ENCODE measurements at regions not wholly inside any gene's neighbourhood (a gene's known extent, or its start where the extent isn't known, plus 50 kb on each side); places are given as distances from the start of the nearest gene placed in this dataset.

DNA sequence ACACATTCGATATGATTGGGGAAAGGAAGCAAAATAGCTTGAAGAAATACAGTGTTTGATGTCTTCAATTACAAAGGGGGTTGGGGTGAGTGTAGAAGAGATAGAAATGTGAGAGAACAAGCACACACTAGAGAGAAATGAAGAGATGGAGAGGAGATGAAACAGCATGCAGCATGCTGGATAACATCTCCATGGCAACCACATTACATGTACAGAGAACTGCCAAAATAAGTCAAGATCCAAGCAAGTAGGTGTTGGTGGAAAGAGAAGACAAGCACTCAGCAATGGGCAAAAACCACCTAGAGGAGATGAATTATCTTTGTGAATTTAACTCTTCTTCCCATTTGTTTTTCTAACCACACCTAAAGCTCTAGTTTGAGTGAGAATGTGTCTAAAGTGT lies 289.8 kb downstream of the GRIN2B start:
- no peak for DNase-seq (ENCODE audit: low read depth in 4 of 4, low spot score in 2 of 4)

DNA sequence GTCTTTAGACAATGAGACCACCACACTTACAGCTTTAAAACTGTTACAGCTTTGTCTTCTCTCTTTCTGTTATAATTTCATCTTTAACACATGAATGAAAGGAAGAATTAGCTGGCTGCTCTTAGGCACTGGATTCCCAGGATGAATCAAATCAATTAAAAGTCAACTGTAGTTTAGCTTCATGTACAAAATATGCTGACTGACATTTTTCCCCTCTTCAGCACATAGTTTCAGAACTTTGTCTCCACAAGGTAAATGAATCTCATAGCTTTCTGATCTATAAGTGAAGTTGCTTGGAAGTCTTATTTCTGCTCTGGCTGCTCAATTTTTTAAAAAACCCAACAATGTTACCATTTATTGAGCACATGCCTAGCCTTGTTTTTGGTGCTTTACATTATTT lies 293.8 kb downstream of the GRIN2B start:
- no peak for DNase-seq (ENCODE audit: low read depth in 4 of 4, low spot score in 2 of 4)

- DNase-seq (ENCODE audit: low read depth in 4 of 4, low spot score in 2 of 4) = no peak
Observed at GRCh38 chr12:13686260-13686659, 295.1 kb downstream of the GRIN2B start.

DNA sequence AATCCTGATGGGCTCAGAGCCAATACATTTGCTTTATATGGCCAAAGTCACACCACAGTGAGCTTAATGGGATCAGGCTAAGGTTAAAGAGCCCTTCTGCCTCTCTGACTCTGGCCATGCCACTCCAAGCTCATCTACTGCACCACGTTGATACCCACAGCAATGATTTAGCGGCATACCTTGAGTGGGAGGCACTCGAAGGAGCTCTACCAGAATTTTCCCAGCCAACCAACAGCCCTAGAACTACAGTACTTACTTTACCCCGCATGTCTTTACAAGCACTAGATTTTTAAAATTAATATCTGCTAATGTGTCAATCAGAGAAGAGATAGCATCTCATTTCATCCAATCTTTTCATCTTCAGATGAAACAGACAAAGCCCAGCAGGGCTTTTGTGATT lies 300.5 kb downstream of the GRIN2B start:
- no peak for DNase-seq (ENCODE audit: low read depth in 4 of 4, low spot score in 2 of 4)

DNA sequence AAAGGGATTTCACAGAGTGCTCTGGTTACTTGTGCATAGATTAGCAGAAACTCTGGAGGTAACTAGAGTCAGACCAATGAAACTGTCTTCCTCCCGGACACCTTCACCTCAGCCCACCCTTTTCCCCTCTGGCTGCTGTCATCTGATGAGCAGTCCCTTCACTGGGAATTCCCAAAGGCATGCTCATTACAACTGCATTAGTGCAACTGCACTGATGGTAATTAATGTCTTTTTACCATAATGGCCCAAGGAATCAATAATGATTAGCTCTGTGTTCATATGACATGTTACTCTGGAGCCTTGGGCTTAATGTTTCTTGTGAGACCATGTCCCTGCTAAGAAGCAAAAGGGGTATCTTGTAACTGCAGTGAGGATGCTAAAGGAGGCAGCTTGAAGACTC lies 304.5 kb downstream of the GRIN2B start:
- no peak for DNase-seq (ENCODE audit: low read depth in 4 of 4, low spot score in 2 of 4)

GRCh38 chr12:13670285-13670866 lies 311.0 kb downstream of the GRIN2B start:
- DNase-seq (ENCODE audit: low read depth in 4 of 4, low spot score in 2 of 4) = no peak

- no peak for DNase-seq (ENCODE audit: low read depth in 4 of 4, low spot score in 2 of 4)
Observed at GRCh38 chr12:13668880-13669279, 312.5 kb downstream of the GRIN2B start.

- DNase-seq (ENCODE audit: low read depth in 4 of 4, low spot score in 2 of 4) = no peak
Observed at GRCh38 chr12:13666806-13667205, 314.6 kb downstream of the GRIN2B start.

DNA sequence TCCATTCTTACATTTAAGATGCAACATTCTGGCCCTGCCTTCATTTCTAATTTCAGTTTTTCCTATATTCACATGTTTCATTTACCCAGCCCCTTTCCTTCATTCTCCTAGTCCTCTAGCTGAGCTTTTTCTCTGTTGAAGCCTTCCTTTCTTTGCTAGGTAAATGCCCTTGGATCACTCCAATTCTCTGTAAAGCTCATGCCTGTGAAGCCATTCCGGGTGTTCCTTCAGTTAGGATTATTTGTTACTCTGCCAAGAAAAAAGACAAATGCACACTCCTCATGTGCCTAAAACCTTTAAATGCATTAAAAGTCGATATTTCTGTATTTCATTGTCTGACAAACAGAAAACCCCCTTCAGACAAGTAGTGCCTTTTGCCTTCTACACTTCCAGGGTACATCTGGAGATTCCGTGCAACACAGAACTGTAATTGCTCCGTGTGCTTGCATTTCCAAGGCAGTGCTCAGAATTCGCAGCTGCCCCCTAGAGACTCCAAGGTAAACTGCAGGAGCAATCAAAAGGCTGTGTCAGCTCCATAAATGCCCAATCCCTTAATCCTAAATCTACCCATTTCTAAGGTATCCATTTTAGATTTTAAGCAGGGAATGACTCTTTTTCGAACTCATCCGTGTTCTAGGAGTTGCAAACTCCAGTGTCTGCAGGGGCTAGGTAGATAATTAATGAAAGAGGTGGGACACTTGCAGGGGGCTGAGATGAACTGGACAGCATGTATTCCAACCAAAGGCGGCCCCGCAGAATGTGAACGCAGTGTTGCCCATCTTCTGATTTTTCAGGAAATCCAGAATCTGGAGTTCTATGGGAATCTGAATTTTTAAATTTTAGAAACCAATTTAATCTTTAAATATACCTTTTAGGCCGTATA lies 320.2 kb downstream of the GRIN2B start:
- peak in 3 of 4 donors; percentile 13 to 47 (median 29) for DNase-seq (ENCODE audit: low read depth in 4 of 4, low spot score in 2 of 4)

- DNase-seq (ENCODE audit: low read depth in 4 of 4, low spot score in 2 of 4) = no peak
Observed at GRCh38 chr12:13654456-13654855, 326.9 kb downstream of the GRIN2B start.

DNA sequence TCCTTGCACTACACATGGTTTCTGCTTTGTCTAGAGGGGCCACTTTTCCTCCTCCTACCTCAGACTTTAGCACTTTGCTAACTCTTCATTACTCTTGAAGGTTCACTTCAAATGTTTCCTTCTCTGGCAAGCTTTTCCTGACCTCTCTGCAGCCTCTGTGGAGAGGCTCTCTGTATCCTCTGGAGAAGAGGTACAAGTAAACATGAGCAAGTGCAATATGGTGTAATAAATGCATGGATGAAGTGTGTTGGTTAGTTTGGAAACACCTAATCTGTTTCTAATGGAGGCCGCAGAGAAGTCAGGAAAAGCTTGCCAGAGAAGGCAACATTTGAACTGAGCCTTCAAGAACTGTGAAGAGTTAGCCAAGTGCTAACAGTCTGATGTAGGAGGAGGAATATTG lies 329.3 kb downstream of the GRIN2B start:
- no peak for DNase-seq (ENCODE audit: low read depth in 4 of 4, low spot score in 2 of 4)

- DNase-seq (ENCODE audit: low read depth in 4 of 4, low spot score in 2 of 4) = no peak
Observed at GRCh38 chr12:13635709-13636108, 345.7 kb downstream of the GRIN2B start.

DNA sequence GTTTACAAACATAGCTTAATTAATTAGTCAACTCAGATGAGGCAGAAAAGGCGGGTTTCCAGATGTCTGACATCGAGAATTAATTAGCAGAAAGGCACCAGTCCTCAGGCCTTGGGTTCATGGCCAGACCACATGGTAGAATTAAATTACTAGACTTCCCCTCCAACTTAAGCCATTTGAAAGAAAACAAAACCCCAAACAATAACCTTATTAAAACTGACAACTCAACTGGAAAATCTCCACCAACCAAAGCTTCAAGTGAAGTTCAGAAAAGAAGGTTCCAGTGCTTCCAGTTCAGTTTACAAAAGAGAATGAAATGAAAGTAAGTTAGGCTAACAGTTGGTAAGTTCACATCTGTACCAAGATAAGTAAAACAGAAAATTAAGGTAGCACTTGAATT lies 349.5 kb downstream of the GRIN2B start:
- no peak for DNase-seq (ENCODE audit: low read depth in 4 of 4, low spot score in 2 of 4)

GRCh38 chr12:13630354-13630753 lies 351.0 kb downstream of the GRIN2B start:
- no peak for DNase-seq (ENCODE audit: low read depth in 4 of 4, low spot score in 2 of 4)

DNA sequence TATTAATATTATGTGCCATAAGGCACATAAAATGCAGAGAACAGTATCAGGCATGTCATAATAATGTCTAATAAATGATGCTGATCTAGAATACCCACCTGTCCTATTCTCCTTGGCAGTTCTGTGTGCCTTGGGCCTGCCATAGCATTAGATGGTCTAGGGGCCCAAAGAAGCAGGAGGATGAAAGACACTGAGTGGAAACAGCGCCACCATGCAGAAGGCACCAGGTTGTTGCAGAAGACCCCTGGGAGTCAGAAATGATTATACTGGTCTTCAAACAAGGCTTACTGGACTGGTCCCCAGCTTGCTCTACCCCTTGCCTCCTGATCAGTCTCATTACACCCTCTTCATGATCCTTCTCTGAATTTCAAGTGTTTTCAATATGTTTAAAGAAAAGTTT lies 353.3 kb downstream of the GRIN2B start:
- no peak for DNase-seq (ENCODE audit: low read depth in 4 of 4, low spot score in 2 of 4)

DNA sequence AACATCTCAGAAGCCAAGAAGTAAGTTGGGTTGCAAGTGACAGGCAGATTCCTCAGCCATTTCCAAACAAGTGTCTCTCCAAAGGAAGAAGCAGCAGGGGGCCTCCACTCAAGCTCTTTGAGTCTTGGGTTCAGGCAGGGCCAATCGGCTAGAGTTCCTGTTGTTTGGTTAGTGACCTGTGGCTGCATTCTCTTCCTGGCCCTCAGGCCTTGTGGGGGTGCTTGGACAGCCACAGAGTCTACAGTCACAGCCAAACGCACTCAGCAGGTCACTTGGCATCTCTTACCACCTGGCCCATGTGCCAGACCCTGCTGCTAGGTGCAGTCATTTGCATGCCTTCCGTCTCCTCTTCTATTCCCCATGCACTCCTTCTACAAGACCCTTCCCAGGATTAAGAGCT lies 353.9 kb downstream of the GRIN2B start:
- DNase-seq (ENCODE audit: low read depth in 4 of 4, low spot score in 2 of 4) = no peak

- DNase-seq (ENCODE audit: low read depth in 4 of 4, low spot score in 2 of 4) = no peak
Observed at GRCh38 chr12:13613297-13613696, 368.1 kb downstream of the GRIN2B start.

DNA sequence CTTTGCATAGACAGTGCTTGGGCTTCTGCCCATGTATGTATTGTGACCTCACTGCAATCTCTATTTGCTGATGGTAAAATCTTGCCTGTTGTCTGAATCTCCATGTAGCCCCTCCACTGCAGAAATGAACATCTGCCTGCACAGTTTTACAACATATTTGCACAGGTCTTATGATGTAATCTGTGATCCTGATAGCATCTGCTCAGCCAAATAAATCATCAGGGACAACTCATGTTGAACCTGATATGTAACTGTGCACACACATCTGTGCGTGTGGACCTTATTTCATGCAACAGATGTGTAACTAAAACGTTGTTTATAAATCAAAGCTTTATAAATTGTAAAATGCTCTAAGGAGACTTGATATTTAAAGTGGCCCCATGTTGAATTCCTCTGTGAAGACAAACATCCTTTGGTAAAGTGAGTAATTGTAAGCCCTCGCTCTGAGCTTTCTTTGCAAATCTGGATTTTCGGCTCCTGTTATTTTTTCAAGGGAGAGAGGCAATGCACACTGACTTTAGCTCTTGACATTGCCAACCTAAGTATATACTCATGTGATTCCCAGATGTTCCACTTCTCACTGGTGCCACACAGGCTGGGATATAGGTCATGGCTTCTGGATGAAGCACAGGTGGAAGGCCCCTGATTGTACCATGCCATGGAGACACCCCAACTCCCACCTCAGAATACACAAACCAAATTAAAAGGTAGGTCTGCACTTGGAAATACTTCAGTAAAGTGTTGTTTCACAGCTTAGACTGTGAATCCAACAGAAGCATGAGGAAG lies 371.3 kb downstream of the GRIN2B start:
- DNase-seq (ENCODE audit: low read depth in 4 of 4, low spot score in 2 of 4) = no peak

GRCh38 chr12:13606290-13606689 lies 375.1 kb downstream of the GRIN2B start:
- no peak for DNase-seq (ENCODE audit: low read depth in 4 of 4, low spot score in 2 of 4)

DNA sequence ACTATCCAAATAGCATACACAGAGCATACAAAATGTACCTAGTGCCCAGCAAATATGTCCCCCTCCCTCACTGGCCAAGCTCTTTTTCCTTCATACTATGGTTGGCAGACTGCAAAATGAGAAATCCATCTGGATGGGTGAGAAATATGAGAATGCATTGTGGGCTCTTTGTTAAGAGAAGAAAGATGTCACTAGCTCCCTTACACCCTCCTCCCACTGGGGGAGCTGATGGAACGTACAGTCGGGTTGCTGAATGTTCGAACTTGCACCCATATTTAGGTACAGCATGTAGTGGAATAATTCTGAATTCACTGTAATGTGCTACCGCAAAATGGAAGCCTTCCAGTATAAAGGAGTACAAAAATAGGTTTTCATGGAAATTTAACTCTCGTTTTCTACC lies 377.4 kb downstream of the GRIN2B start:
- DNase-seq (ENCODE audit: low read depth in 4 of 4, low spot score in 2 of 4) = no peak

GRCh38 chr12:13602172-13602571 lies 379.2 kb downstream of the GRIN2B start:
- no peak for DNase-seq (ENCODE audit: low read depth in 4 of 4, low spot score in 2 of 4)

GRCh38 chr12:13599176-13599575 lies 382.2 kb downstream of the GRIN2B start:
- DNase-seq (ENCODE audit: low read depth in 4 of 4, low spot score in 2 of 4) = no peak

All from left renal cortex interstitium (tissue), 4 donors.